Parathyroid adenoma (tissue), 2 donors: ENCODE measurements at regions not wholly inside any gene's neighbourhood (a gene's known extent, or its start where the extent isn't known, plus 50 kb on each side); places are given as distances from the start of the nearest gene placed in this dataset.

ENCODE experiments used
- H2AFZ ChIP-seq: fragments of 300-600 bp; sonication (generic); one replicate; pipeline ENCODE4 v1.7.0; 2017; ENCODE audit warnings: antibody characterized with exemption, mild to moderate bottlenecking
- H3K27ac ChIP-seq: fragments of 300-600 bp; sonication (generic); one replicate; pipeline ENCODE4 v1.7.0; 2017
- H3K27me3 ChIP-seq: fragments of 300-600 bp; sonication (generic); one replicate; pipeline ENCODE4 v1.7.0; 2017; ENCODE audit warnings: low read length; ENCODE audit not compliant: control insufficient read depth, insufficient read depth
- H3K36me3 ChIP-seq: fragments of 300-600 bp; sonication (generic); one replicate; pipeline ENCODE4 v1.7.0; 2017; ENCODE audit warnings: low read length; ENCODE audit not compliant: control insufficient read depth, insufficient read depth
- H3K4me1 ChIP-seq: fragments of 300-600 bp; sonication (generic); one replicate; pipeline ENCODE4 v1.7.0; 2017; ENCODE audit warnings: control low read depth
- H3K4me2 ChIP-seq: fragments of 300-600 bp; sonication (generic); one replicate; pipeline ENCODE4 v1.7.0; 2017; ENCODE audit warnings: low read length
- H3K4me3 ChIP-seq: fragments of 300-600 bp; sonication (generic); one replicate; pipeline ENCODE4 v1.7.0; 2017; ENCODE audit warnings: low read depth, low read length
- H3K79me2 ChIP-seq: fragments of 300-600 bp; sonication (generic); one replicate; pipeline ENCODE4 v1.7.0; 2017; ENCODE audit warnings: control low read depth
- H3K9ac ChIP-seq: fragments of 300-600 bp; sonication (generic); one replicate; pipeline ENCODE4 v1.7.0; 2017; ENCODE audit warnings: mild to moderate bottlenecking
- H3K9me3 ChIP-seq: fragments of 300-600 bp; sonication (generic); one replicate; pipeline ENCODE4 v1.7.0; 2017; ENCODE audit warnings: low read length; ENCODE audit not compliant: control insufficient read depth
- TF ChIP-seq, protein P1 (sequence below): fragments of 300-600 bp; sonication (generic); IDR thresholded peaks from one replicate; pipeline ENCODE4 v1.7.0; 2017; ENCODE audit warnings: antibody characterized with exemption, mild to moderate bottlenecking
- donor health status: primary hyperparathyroidism.

DNA sequence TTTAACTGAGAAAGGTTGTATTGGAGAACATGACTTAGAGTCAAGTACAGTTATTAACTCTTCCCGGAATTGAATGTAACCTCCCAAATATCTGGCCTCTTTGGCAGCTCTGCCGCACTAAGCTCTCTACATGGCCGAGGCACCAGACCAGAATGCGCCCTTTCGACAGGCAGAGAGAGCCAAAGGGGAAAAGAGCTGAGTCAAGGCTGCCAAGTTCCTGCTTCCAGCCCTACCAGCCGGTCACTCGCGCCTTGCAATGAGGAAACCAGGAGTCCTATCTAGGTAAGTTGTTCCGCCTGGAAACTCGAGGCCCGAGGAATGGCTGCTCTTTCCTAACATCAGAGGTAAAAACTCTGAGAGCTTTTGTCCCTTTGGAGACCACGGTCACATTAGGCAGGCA, 172.2 kb downstream of the BRMS1L start:
- Histone ChIP-seq H3K4me3 (no peak overlapping the region), H3K9me3 (no peaks in the 10 kb centered on the region), H2AFZ (no peak overlapping the region), H3K4me1 (no peaks in the 10 kb centered on the region), H3K27ac (no peak overlapping the region), H3K27me3 (no peaks in the 10 kb centered on the region), H3K4me2 (no peak overlapping the region), H3K36me3 (no peaks in the 10 kb centered on the region), H3K9ac (no peak overlapping the region), H3K79me2 (no peaks in the 10 kb centered on the region)
- TF ChIP-seq, protein P1, sequence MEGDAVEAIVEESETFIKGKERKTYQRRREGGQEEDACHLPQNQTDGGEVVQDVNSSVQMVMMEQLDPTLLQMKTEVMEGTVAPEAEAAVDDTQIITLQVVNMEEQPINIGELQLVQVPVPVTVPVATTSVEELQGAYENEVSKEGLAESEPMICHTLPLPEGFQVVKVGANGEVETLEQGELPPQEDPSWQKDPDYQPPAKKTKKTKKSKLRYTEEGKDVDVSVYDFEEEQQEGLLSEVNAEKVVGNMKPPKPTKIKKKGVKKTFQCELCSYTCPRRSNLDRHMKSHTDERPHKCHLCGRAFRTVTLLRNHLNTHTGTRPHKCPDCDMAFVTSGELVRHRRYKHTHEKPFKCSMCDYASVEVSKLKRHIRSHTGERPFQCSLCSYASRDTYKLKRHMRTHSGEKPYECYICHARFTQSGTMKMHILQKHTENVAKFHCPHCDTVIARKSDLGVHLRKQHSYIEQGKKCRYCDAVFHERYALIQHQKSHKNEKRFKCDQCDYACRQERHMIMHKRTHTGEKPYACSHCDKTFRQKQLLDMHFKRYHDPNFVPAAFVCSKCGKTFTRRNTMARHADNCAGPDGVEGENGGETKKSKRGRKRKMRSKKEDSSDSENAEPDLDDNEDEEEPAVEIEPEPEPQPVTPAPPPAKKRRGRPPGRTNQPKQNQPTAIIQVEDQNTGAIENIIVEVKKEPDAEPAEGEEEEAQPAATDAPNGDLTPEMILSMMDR: no peak

DNA sequence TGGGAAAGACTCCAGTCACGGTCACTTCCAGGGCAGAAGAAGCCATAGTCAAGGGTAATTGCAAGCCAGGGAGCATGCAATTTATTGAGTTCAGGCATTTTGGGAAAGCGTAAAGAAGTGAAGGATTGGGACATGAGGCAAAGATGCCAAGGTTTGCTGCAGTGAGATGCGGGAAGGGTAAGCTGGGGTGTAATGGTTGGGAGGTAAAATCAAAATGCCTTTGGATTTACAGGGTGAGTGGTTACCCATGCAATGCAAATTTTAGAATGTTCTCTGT, 167.5 kb downstream of the BRMS1L start:
- no peak overlapping the region for H3K27ac ChIP-seq
- no peak overlapping the region for H3K4me2 ChIP-seq
- H3K4me3 ChIP-seq: no peak overlapping the region
- TF ChIP-seq, protein P1: no peak
- no peaks in the 10 kb centered on the region for H3K27me3 ChIP-seq
- no peaks in the 10 kb centered on the region for H3K4me1 ChIP-seq
- H3K9ac ChIP-seq: no peak overlapping the region
- H3K36me3 ChIP-seq: no peaks in the 10 kb centered on the region
- H2AFZ ChIP-seq: no peak overlapping the region
- H3K79me2 ChIP-seq: no peaks in the 10 kb centered on the region
- no peaks in the 10 kb centered on the region for H3K9me3 ChIP-seq

DNA sequence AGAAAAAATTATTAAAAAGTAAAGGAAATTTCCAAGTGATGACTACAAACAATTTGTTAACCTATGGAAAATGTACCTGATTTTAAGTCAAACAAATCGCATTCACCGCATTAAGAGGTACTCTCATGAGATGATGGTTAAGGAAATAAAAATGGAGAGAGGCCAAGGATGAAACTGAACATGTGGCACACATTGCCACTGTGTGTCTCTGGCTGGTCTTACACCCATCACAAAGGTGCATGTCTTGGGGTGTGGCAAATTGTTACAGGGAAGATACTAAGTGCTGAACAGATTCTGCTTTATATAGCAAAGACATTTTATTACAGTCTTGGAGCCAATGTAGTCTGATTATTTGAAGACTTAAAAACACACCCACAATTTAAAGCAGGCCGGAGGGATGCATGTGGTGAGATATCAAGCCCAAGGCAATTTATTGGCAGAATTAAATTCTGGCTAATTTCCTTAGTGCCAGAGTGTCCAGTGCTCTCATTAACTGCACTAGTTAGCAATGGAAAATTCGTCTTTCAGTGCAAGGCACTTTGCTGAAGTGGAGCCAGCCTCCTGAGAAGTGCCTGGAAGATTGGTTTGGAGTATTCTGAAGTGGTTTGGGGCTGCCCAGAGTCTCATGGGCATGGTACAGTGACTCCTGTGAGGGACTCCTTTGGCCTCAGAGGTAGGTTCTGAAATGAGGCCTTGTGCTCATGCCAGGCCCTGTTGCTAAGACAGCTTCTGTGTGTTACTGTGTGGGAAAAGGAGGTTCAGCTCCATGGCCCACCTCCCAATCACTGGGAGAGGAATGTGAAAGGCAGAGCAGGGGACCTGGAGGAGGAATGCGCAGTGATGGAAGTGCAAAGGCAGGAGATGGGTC, 166.9 kb downstream of the BRMS1L start:
- Histone ChIP-seq H2AFZ (no peak overlapping the region), H3K4me2 (no peak overlapping the region), H3K9ac (no peak overlapping the region), H3K36me3 (no peaks in the 10 kb centered on the region), H3K9me3 (no peaks in the 10 kb centered on the region), H3K79me2 (no peaks in the 10 kb centered on the region), H3K4me1 (no peaks in the 10 kb centered on the region), H3K27ac (no peak overlapping the region), H3K4me3 (no peak overlapping the region), H3K27me3 (no peaks in the 10 kb centered on the region)
- TF ChIP-seq, protein P1: no peak

DNA sequence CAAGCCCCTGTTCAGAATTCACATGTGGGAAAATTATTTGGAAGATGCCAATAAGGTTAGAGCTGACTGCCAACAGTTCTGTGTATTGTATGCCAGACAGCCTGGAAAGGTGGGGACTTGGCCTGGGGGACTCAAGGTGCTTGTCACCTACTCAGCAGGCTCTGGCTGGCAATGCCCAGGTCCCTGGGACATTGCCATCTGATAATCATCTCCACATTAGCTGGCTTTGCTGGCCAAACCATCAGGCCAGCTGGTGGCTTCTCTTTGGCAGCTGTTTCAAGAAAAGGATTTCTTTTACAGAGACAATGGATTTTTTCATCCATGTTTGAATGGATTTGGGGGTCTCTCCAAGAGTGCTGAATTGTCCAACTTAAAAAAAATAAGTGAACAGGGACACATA, 165.2 kb downstream of the BRMS1L start:
- Histone ChIP-seq H3K27me3 (no peaks in the 10 kb centered on the region), H3K9me3 (no peaks in the 10 kb centered on the region), H3K79me2 (no peaks in the 10 kb centered on the region), H3K27ac (no peak overlapping the region), H3K4me3 (no peak overlapping the region), H3K4me2 (no peak overlapping the region), H3K4me1 (no peaks in the 10 kb centered on the region), H2AFZ (no peak overlapping the region), H3K9ac (no peak overlapping the region), H3K36me3 (no peaks in the 10 kb centered on the region)
- TF ChIP-seq, protein P1: no peak

DNA sequence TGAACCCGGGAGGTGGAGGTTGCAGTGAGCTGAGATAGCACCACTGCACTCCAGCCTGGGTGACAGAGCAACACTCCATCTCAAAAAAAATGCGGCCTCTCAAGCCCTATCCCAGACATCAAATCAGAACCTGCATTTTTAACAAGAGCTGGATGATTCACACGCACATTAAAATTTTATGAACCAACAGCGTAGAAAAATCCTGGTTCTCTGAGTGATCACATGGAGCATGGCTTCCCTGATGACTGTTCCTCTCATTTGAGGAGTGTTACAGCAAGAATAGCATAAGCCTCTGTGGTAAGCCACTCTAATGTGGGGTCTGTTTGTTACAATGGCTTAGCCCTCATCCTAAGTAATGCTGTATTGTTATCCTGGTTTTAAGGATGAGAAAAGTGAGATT, 163.6 kb downstream of the BRMS1L start:
- TF ChIP-seq, protein P1: no peak
- H3K9me3 ChIP-seq: no peaks in the 10 kb centered on the region
- no peak overlapping the region for H3K27ac ChIP-seq
- no peak overlapping the region for H3K4me2 ChIP-seq
- no peaks in the 10 kb centered on the region for H3K4me1 ChIP-seq
- no peak overlapping the region for H2AFZ ChIP-seq
- H3K9ac ChIP-seq: no peak overlapping the region
- no peaks in the 10 kb centered on the region for H3K27me3 ChIP-seq
- no peak overlapping the region for H3K4me3 ChIP-seq
- H3K79me2 ChIP-seq: no peaks in the 10 kb centered on the region
- H3K36me3 ChIP-seq: no peaks in the 10 kb centered on the region
